Fibroblast of skin of left quadriceps (primary cell): ENCODE measurements at regions not wholly inside any gene's neighbourhood (a gene's known extent, or its start where the extent isn't known, plus 50 kb on each side); places are given as distances from the start of the nearest gene placed in this dataset.

Source experiments
- DNase-seq, 2 experiments: peaks; one replicate each; pipeline ENCODE4 v3.0.0-alpha.2; 2013; ENCODE audit warnings: low read depth in 2 of 2

- DNase-seq = no peak
Measured at GRCh38 chr5:3654515-3654914, 58.9 kb downstream of the IRX1 start.

- no peak for DNase-seq
Measured at GRCh38 chr5:3656803-3657202, 61.2 kb downstream of the IRX1 start.

GRCh38 chr5:3657364-3658022 is 61.9 kb downstream of the IRX1 start:
- DNase-seq = no peak

- no peak for DNase-seq
Measured at GRCh38 chr5:3658929-3659328, 63.3 kb downstream of the IRX1 start.

DNA sequence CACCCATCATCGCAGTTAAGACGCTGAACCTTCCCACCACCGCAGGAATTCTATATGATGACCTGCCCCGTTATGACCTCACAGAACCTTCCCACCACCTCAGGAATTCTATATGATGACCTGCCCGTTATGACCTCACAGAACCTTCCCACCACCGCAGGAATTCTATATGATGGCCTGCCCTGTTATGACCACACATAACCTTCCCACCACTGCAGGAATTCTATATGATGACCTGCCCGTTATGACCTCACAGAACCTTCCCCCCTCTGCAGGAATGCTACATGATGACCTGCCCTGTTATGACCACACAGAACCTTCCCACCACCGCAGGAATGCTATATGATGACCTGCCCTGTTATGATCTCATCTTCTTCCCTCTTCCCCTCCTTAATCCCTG is 64.3 kb downstream of the IRX1 start:
- DNase-seq = no peak

- DNase-seq = no peak
Measured at GRCh38 chr5:3660630-3661029, 65.0 kb downstream of the IRX1 start.

DNA sequence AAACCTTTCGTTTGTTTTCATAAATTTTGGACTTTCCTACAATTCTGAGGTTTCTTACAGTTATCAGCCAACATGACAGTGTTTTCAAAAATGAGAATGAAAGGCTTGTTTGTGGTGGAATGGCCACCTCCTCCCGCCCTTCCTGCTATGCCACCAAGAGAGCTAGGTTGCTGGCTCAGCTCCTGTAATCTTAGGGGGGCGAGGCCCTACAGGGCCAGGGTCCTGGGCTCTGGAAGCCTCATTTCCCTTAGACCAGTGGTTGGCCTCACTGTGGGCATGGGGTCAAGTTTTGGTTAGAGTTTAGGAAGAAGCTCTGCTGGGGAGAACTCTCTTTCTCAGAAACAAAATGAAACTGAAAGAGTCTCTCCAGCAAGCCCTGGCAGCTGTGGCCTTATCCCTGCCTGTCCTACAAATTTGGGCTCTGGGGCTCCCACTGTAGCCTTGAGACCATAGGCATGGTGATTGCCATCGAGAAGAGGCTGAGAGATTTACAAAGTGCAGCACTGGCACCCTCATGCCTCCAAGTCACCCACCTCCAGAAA is 66.2 kb downstream of the IRX1 start:
- DNase-seq = no peak

GRCh38 chr5:3662344-3662743 is 66.7 kb downstream of the IRX1 start:
- DNase-seq = no peak

GRCh38 chr5:3671337-3671736 is 75.7 kb downstream of the IRX1 start:
- DNase-seq = no peak

- no peak for DNase-seq
Measured at GRCh38 chr5:3678801-3679200, 83.2 kb downstream of the IRX1 start.

- no peak for DNase-seq
Measured at GRCh38 chr5:3680821-3681220, 85.2 kb downstream of the IRX1 start.

DNA sequence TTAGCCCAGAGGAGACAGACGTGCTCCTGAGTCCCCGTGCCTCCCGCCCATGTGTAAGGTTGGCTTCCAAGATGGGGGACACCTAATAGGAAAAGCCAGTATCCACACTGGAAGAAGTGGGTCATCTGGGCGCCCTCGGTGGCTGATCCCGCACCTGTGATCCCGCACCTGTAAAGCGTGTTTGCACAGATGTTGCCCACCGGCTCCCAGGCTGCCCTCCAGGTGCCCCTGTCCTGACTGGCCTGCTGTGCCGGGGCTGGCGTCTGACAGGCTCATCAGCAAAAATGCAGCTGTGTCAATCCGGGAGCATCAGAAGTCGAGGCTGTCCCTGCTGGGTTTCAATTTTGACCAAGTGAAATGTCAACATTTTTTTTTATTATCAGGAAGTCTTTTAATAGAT is 88.5 kb downstream of the IRX1 start:
- no peak for DNase-seq

DNA sequence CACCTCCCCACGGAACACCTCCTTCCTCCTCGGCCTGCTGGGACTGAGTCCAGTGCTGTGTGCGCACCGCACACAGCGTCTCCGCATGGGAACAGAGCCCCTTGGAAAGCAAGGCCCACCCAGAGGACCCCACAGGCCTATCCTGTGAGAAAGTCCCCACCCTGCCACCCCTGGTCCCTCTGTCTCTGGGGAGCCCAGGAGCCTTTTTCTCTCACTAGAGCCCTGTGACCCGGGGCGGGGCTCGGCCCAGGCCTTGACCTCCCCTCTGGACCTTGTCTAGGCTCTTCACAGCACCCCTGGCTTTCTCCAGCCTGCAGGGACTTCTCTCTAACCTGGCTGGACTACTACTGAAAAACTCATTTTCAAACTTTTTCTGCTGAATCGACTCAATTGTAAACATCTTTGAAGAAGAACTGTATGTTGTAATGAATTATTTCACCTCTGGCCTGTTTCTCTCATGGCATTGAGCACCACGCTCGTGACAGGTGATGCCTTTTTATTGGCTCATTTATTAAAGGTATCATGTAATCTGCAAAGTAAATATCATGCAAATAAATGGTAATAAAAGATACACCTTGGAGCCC is 89.2 kb downstream of the IRX1 start:
- DNase-seq = no peak

- peak; percentile 66 to 69 for DNase-seq
Measured at GRCh38 chr5:3694819-3695218, 99.2 kb downstream of the IRX1 start.

DNA sequence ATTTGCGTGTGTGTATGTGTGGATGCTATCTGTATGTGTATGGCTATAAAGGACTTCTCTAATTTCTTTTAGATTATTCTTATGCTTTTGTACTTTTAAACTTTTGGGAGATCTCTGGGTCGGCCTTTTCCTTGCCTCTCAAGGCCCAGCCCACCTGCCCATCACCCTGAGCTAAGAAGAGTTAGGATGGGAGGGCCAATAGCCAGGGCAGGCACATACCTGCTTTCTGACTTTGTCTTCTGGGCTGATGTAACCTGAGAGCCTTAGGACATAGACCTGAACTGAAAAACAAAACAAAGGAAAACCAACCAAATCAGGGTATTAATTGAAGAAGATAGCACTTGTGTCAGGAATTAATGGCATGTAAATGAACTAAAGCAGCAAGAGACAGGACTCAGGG is 100.2 kb downstream of the IRX1 start:
- DNase-seq = no peak

GRCh38 chr5:3698412-3698811 is 102.8 kb downstream of the IRX1 start:
- no peak for DNase-seq

GRCh38 chr5:3701694-3702093 is 106.1 kb downstream of the IRX1 start:
- no peak for DNase-seq

- DNase-seq = no peak
Measured at GRCh38 chr5:3704661-3705060, 109.0 kb downstream of the IRX1 start.

- no peak for DNase-seq
Measured at GRCh38 chr5:3709068-3709716, 113.6 kb downstream of the IRX1 start.

DNA sequence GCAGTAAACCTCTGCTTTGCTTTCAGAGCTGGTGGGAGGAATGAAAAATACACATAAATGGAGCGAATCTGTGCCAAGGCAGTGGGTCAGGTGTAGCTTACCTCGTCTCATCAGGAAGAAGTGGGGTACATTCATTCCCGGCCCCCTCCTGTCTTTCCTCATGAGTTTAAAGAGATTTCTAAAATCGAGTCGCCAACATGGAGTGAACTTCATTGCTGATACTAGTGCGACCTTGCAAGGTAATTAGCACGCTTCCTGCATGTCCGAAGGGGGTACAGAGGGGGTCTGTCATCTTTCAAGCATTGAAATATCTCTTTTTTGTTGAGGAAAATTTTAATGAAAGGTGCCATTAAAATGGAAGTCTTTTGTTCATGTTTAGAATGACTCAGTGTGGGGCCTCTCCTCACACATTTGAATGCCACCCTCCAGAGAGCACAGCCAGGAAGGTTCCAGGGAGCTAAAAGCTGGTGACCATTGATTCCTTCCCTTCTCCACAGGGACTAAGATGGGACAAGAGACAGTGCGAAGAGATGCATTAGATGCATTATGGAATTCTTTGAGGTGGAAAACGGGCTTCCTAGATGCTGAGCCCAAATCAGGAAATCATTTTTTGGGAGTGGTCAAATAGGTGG is 114.2 kb downstream of the IRX1 start:
- no peak for DNase-seq

DNA sequence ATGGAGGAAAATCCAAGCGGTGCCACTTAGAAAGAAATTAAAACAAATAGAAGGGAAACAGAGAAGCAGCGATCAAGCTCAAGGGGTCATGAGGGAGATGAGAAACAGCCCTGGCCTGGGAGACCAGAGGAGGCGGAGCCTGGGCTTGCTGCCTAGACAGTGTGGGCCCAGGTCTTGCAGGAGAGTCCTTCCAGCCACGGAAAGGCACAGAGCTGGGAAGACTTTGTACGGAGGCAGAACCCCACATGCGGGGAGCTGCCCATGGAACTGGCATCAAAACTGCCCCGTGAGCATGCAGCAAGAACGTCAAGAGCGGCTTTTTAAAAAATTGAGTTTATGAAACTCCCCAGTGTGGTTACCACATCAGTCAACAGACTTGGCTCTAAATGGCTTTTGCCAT is 119.4 kb downstream of the IRX1 start:
- DNase-seq = no peak

DNA sequence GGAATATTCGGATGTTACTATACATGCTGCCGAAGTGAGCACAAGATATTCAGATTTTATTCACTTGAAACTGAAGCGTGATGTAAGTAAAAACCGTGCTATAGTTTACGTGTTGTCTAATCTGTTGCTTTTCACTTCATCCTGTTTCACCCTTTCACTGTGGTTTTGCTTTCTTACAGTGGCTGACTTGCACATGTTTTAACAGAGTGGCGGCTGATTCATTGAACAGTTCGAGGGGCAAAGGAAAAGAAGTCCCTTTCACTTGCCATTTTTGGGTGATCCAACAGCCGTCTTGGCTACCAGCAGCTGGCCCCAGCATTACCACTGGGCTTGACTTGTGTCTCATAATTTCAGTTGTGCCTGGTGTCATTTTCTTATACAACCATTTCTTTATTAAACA is 134.0 kb downstream of the IRX1 start:
- DNase-seq = no peak

GRCh38 chr5:3734632-3735031 is 139.0 kb downstream of the IRX1 start:
- DNase-seq = no peak
